Activated CD4-positive, alpha-beta T cell treated with anti-CD3 and anti-CD28 coated beads, Interleukin-2, amount 10 ng/mL, durations not matched to agents 7 days and 5 days (primary cell): ENCODE measurements at regions not wholly inside any gene's neighbourhood (a gene's known extent, or its start where the extent isn't known, plus 50 kb on each side); places are given as distances from the start of the nearest gene placed in this dataset.
A peak's percentile ranks its signal among the peaks of the same experiment; 100 is the strongest.

Source experiments
- CTCF ChIA-PET: fragments of 350-600 bp; sonication (Branson Sonifier 250); formaldehyde crosslinking; loops from one replicate; lab custom pipeline; 2021; ENCODE audit warnings: antibody characterized with exemption; lab: Charles Lee
- POLR2A ChIA-PET: fragments of 350-600 bp; sonication (Branson Sonifier 250); formaldehyde crosslinking; loops from one replicate; lab custom pipeline; 2021; ENCODE audit warnings: antibody characterized with exemption; lab: Charles Lee
- DNase-seq: peaks from one replicate; pipeline ENCODE4 v3.0.0-alpha.2; 2020
- H3K27ac Mint-ChIP-seq: one replicate; pipeline ENCODE4 v1.8.0; 2021; ENCODE audit warnings: mild to moderate bottlenecking, moderate library complexity, mixed read lengths
- H3K27me3 Mint-ChIP-seq: one replicate; pipeline ENCODE4 v1.8.0; 2021; ENCODE audit warnings: mixed read lengths
- H3K36me3 Mint-ChIP-seq: one replicate; pipeline ENCODE4 v1.8.0; 2021; ENCODE audit warnings: low read depth, mixed read lengths
- H3K4me1 Mint-ChIP-seq: one replicate; pipeline ENCODE4 v1.8.0; 2021; ENCODE audit warnings: mixed read lengths
- H3K4me3 Mint-ChIP-seq: one replicate; pipeline ENCODE4 v1.8.0; 2021; ENCODE audit warnings: mild to moderate bottlenecking, moderate library complexity, mixed read lengths
- H3K9me3 Mint-ChIP-seq: one replicate; pipeline ENCODE4 v1.8.0; 2021; ENCODE audit warnings: mixed read lengths

DNA sequence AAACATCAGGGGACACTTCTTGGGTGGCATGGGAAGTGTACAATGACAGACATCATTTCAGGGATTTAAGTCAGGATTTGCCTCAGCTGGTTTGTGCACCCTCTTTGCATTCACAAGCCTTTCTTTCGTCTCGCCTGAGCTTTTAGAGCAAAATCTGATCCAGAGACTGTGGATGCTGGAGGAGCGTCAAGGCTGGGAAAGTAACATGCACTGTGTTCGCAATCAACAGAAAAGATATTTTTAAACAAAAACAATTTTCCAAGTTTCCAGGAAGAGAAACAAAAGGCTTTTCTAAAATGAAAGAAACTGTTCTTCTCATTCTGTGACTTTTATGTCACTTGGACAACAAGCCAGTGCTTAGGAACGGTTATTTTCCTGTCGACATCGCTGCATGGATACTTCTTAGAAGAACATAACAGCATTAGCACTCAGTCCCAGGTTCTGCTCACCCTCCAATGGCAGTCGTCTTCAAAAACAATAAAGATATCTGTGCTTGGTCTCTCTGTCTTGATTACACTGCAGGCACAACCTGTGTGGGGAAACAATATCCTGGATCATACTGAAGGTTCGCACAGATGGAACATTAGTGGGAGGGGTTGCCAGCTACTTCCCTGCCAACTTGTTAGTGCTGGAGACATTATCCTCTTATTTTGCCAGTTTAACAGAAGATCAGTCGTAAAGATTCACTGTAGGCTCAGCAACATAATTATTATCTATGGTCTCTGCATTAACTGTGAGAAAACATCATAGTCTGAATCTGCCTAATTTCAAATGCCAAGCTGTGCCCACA lies 403.3 kb upstream of the ATP2B1 start:
- no peaks in the 10 kb centered on the region for H3K36me3 Mint-ChIP-seq
- POLR2A ChIA-PET: no interaction called here
- H3K4me1 Mint-ChIP-seq: no peaks in the 10 kb centered on the region
- H3K27ac Mint-ChIP-seq: no peak overlapping the region
- DNase-seq: no peak
- peaks cover 2% of the 10 kb centered on the region for H3K9me3 Mint-ChIP-seq
- H3K27me3 Mint-ChIP-seq: no peaks in the 10 kb centered on the region
- CTCF ChIA-PET: interaction anchor here (1.0 kb wide), 1 partner anchor 17 kb away, joined by 3 read pairs; no protein-coding TSS in a partner anchor
- no peak overlapping the region for H3K4me3 Mint-ChIP-seq

DNA sequence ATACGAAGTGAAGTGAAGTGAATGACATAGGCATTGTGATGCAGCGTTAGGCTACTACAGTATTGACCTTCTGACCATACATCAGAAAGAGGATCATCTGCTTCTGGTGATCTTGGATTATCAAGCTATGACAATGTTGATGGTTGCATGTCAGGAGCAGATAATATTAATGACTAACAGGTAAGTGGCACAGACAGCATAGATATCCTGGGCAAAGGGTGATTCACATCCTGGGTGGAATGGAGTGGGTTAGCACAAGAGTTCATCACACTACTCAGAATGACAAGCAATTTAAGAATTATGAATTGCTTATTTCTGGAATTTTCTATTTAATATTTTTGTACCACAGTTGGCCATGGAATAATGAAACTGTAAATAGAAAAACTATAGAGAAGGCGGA lies 397.9 kb upstream of the ATP2B1 start:
- peaks cover 4% of the 10 kb centered on the region for H3K27me3 Mint-ChIP-seq
- CTCF ChIA-PET: no interaction called here

DNA sequence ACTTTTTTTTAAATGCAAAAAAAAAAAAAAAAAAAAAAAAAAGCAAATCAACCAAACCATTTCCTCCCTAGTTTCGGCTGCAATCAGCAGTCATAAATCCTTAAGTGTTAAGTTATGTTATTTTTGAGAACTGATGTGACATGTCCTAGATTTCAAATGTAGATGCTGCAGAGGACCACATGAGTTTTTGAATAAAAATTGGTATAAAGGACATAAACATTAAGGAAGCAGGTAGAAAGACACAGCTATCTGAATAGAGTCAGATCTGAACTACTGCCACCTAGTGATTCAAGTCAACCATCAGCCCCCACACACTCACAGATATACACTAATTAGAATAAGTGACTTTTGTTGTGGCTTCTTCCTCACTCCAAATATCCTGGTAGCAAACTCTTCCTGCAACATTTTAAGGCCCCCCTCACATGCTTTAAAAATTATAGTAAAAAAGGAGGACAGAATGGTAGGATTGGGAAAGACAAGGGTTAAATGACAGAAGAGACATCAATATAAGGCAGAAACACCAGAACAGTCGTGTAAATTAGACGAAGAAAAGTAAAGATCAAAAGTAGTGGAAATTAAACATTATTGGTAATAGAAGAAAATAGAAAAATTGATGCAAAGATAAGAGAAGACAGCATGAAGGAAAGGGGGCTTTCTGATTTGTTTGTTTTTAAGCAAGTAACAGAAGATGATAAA lies 394.5 kb upstream of the ATP2B1 start:
- H3K4me3 Mint-ChIP-seq: peak overlapping the region; percentile 19
- H3K36me3 Mint-ChIP-seq: no peaks in the 10 kb centered on the region
- CTCF ChIA-PET: interaction anchor here (1.3 to 1.9 kb wide), 3 partner anchors 12 to 560 kb away, joined by 3 to 8 read pairs (median 5); no protein-coding TSS in a partner anchor
- POLR2A ChIA-PET: no interaction called here
- H3K4me1 Mint-ChIP-seq: peaks cover 7% of the 10 kb centered on the region
- peaks cover 4% of the 10 kb centered on the region for H3K27me3 Mint-ChIP-seq
- no peak overlapping the region for H3K27ac Mint-ChIP-seq
- H3K9me3 Mint-ChIP-seq: no peaks in the 10 kb centered on the region
- no peak for DNase-seq

More for the DNA sequence above, 397.9 kb upstream of the ATP2B1 start:
- DNase-seq: no peak
- no peak overlapping the region for H3K27ac Mint-ChIP-seq
- H3K4me3 Mint-ChIP-seq: no peak overlapping the region
- peaks cover 6% of the 10 kb centered on the region for H3K4me1 Mint-ChIP-seq
- no peaks in the 10 kb centered on the region for H3K36me3 Mint-ChIP-seq
- no peaks in the 10 kb centered on the region for H3K9me3 Mint-ChIP-seq
- POLR2A ChIA-PET: no interaction called here

DNA sequence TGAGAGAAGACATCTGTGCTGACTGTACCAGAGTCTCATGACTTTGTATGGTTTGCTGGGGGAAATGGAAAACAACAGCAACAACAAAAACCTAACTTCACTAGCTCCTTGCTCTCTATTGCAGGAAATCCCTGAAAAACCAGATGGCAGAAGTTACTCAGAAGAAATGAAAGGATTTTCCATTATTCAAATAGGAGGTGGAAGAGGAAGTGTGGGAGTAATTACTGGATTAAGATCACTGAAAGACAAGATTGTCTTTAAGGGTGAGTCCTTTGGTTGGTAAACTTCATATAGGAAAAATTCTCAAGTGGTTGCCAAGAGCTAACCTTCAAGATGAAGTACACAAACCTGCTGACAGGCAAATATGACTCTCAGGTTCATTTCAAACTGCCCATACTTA lies 391.9 kb upstream of the ATP2B1 start:
- Mint-ChIP-seq H3K4me1 (peaks cover 10% of the 10 kb centered on the region), H3K9me3 (no peaks in the 10 kb centered on the region), H3K4me3 (no peak overlapping the region), H3K36me3 (no peaks in the 10 kb centered on the region), H3K27me3 (peaks cover 4% of the 10 kb centered on the region), H3K27ac (no peak overlapping the region)
- no peak for DNase-seq
- CTCF ChIA-PET: interaction anchor here (0.7 to 1.1 kb wide), 3 partner anchors 14 to 557 kb away, joined by 3 to 5 read pairs (median 3); partner anchors contain the start of gene ATP2B1
- POLR2A ChIA-PET: no interaction called here

DNA sequence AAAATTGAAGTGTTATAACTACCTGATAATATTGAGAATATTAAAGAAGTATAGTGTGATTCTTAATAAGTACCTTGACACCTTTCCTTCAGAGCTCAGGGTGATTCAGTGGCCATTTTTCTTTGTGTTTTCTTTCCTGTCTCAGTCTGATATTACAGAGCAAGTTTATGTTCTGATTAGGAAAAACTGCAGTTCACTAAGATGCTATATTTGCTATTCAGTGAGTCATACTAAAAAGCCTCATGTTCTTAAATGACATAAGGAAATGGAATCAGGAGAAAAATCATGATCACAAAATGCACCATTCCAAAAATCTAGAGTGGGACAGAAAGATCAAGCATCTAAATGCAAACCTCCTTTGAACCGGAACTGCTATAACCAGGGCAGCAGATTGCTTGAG lies 390.6 kb upstream of the ATP2B1 start:
- POLR2A ChIA-PET: no interaction called here
- CTCF ChIA-PET: interaction anchor here (1.3 kb wide), 1 partner anchor 21 kb away, joined by 3 read pairs; no protein-coding TSS in a partner anchor

DNA sequence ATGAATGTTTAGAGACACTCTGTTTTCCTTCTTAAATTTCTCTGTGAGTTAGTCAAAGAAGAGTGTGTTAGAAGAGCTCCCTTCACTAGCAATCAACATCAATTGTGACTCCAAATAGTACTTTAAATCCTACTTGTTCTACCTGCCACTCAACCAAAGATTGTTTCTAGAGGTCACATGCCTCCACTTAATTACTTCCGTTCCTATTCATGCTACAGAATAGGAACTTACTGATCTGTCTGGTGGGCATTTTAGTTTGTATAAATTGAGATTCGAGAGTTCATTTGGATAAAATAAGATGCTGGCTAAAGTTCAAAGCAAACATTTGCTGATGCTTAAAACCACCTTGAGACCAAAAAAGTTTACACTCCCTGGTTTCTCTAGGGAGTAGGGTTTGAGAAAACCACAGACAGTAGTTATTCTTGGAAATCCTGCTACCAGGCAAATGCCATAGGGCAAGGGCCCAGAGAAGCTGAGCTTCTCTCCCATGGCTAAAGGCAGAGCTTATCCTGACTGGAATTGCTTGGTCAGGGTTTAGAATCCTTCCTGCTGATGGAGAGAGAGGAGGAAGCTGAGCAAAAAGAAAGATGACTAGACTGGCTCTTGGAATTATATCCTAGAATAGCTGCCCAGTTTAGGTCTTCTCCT lies 389.6 kb upstream of the ATP2B1 start:
- Mint-ChIP-seq H3K4me1 (peaks cover 9% of the 10 kb centered on the region), H3K36me3 (no peaks in the 10 kb centered on the region)
- CTCF ChIA-PET: interaction anchor here (0.7 to 1.3 kb wide), 2 partner anchors 20 to 658 kb away, joined by 3 read pairs; no protein-coding TSS in a partner anchor

More for the DNA sequence above, 390.6 kb upstream of the ATP2B1 start:
- Mint-ChIP-seq H3K4me3 (no peak overlapping the region), H3K27me3 (peaks cover 4% of the 10 kb centered on the region), H3K36me3 (no peaks in the 10 kb centered on the region), H3K27ac (no peak overlapping the region), H3K9me3 (no peaks in the 10 kb centered on the region), H3K4me1 (peaks cover 10% of the 10 kb centered on the region)
- DNase-seq: no peak

DNA sequence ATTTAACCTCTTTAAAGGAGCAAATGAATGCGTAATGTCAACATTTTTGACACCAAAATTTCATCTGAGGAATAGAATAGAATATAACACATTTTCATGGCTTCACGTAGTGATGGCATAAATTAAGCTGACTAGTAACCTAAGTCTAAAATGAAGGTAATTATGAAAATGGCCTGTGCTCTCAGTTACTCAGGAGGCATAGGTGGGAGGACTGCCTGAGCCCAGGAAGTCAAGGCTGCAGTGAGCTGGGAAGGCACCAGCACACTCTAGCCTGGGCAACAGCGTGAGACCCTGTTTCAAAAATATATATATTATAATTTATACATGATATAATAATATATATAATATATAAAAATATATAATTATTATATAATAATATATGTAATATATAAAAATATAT lies 383.2 kb upstream of the ATP2B1 start:
- no peaks in the 10 kb centered on the region for H3K36me3 Mint-ChIP-seq
- POLR2A ChIA-PET: no interaction called here
- CTCF ChIA-PET: interaction anchor here (0.9 to 1.9 kb wide), 2 partner anchors 11 to 15 kb away, joined by 3 to 5 read pairs; no protein-coding TSS in a partner anchor
- no peaks in the 10 kb centered on the region for H3K9me3 Mint-ChIP-seq
- no peaks in the 10 kb centered on the region for H3K27me3 Mint-ChIP-seq
- no peak overlapping the region for H3K27ac Mint-ChIP-seq
- peaks cover 15% of the 10 kb centered on the region for H3K4me1 Mint-ChIP-seq
- no peak for DNase-seq
- H3K4me3 Mint-ChIP-seq: no peak overlapping the region

More for the DNA sequence above, 389.6 kb upstream of the ATP2B1 start:
- Mint-ChIP-seq H3K4me3 (no peak overlapping the region), H3K27me3 (peaks cover under 1% of the 10 kb centered on the region), H3K27ac (no peak overlapping the region), H3K9me3 (no peaks in the 10 kb centered on the region)
- POLR2A ChIA-PET: no interaction called here
- no peak for DNase-seq

DNA sequence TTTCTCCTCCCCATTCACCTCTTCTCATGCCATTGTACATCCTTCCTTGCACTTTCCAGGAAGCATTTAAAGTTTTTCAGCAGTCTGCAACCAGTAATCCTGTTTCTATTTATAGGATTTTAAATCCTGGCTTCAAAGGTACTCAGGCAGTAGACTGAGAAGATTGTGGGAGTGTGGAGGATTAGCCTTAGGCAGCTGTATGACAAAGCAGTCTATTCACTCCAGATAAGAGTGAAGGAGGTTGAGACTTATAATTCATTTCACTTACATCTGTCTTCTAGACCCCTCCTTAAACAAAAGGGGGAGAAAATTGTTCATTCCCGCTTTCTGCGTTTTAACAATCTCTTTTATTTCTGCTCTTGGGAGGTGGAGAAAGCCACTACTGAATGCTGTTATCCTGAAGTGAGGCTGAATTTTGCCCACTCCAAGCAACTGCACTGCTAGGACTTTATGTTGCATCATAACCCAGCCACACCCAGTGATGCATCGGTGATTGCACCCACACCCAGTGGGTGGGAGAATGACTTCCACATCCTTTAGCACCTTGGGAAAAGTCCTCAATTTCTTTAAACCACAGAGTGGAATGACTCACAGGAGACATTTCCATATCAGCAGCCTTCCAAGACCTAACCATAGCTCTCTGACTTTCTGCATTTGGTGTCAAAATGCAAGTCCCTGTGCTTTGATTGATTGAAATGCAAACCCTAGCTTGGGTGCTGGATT lies 382.5 kb upstream of the ATP2B1 start:
- H3K9me3 Mint-ChIP-seq: no peaks in the 10 kb centered on the region
- DNase-seq: peak; percentile 26
- H3K4me1 Mint-ChIP-seq: peaks cover 15% of the 10 kb centered on the region
- H3K36me3 Mint-ChIP-seq: no peaks in the 10 kb centered on the region
- no peak overlapping the region for H3K27ac Mint-ChIP-seq
- no peaks in the 10 kb centered on the region for H3K27me3 Mint-ChIP-seq
- H3K4me3 Mint-ChIP-seq: no peak overlapping the region
- ChIA-PET CTCF (interaction anchor here (0.9 to 1.9 kb wide), 2 partner anchors 12 to 15 kb away, joined by 3 to 5 read pairs; no protein-coding TSS in a partner anchor), POLR2A (no interaction called here)

DNA sequence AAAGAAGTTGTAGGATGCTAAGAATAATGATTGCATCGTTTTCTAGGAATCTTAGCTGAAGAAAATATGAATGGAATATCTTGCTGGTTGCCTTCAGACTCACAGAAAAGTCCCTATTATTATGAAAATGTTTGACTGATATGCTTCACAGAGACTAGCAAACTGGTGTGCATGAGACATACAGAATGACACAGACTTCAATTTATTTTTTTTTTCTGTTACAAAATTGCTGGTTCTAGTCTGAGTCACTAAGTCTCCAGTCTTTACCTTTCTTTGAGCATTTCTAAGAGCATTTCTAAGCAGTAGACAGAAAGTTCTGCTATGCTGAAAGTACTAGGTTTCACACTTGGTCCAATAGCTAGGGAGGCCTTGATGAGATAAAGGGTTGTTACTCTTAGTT lies 377.6 kb upstream of the ATP2B1 start:
- ChIA-PET CTCF (interaction anchor here (0.7 to 1.0 kb wide), 2 partner anchors 15 to 202 kb away, joined by 3 read pairs; no protein-coding TSS in a partner anchor), POLR2A (interaction anchor here (0.6 kb wide), 1 partner anchor 305 kb away, joined by 7 read pairs; no protein-coding TSS in a partner anchor)
- Mint-ChIP-seq H3K4me1 (peaks cover 10% of the 10 kb centered on the region), H3K27me3 (no peaks in the 10 kb centered on the region), H3K27ac (no peak overlapping the region), H3K36me3 (no peaks in the 10 kb centered on the region), H3K4me3 (no peak overlapping the region), H3K9me3 (no peaks in the 10 kb centered on the region)
- no peak for DNase-seq

DNA sequence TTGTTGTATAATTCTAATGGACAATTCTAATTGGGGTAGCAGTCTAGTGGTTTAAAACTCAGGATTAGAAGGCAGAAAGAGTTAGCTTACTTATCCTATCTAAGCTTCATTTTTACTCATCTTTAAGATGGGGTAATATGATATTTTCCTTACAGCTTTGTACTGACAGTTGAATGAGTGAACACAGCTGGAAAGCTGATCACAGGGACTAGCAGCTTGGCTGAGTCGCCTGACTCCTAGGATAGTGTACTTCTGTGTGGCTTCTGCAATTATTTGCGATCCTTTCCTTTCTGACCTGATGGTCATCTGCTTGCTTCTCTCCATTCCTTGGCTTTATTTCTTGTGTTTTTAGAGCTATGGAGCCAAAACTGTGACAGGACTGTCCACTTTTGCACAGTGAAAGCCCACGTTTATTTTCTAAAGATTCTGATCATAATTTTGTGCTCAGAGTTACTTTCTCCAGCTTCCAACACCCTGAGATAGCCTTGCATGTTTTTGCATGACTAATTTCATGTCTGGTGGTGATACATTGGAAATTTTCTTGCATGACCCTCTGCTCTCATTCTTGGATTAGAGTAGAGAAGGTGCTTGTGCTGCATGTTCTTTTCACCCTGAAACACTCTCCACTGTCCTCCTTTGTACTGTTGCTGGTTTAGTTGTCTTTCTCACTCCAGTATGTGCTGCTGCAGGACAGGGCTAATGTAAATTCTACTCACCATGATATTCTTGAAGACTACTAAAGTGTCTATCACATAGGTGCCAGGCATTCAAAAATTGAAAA lies 377.0 kb upstream of the ATP2B1 start:
- Mint-ChIP-seq H3K4me1 (peaks cover 4% of the 10 kb centered on the region), H3K27ac (no peak overlapping the region), H3K4me3 (no peak overlapping the region), H3K9me3 (no peaks in the 10 kb centered on the region), H3K27me3 (no peaks in the 10 kb centered on the region), H3K36me3 (no peaks in the 10 kb centered on the region)
- POLR2A ChIA-PET: interaction anchor here (0.6 kb wide), 1 partner anchor 305 kb away, joined by 7 read pairs; no protein-coding TSS in a partner anchor
- DNase-seq: no peak
- CTCF ChIA-PET: interaction anchor here (0.7 to 1.4 kb wide), 3 partner anchors 9 to 202 kb away, joined by 3 to 4 read pairs (median 3); no protein-coding TSS in a partner anchor

DNA sequence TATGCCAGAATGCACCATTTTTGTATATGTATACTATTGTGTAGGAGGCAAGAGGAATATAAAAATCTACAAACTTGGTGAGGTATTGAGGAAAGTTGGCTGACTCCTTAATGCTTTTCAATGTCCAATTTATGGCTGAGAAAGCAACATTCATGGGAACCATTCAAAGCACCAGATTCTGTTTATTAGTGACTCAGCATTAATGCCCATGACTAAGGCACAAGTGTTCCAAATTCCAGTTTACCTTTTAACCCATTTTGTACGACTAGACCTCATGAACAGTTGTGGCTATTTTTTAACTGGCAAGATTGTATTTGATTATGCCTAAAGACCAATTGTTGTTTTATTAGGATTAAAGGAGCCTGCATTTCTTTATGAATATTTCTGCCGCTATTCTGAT lies 375.4 kb upstream of the ATP2B1 start:
- no peaks in the 10 kb centered on the region for H3K27me3 Mint-ChIP-seq
- no peak for DNase-seq
- no peaks in the 10 kb centered on the region for H3K9me3 Mint-ChIP-seq
- H3K27ac Mint-ChIP-seq: no peak overlapping the region
- ChIA-PET CTCF (no interaction called here), POLR2A (no interaction called here)
- no peaks in the 10 kb centered on the region for H3K4me1 Mint-ChIP-seq
- no peak overlapping the region for H3K4me3 Mint-ChIP-seq
- H3K36me3 Mint-ChIP-seq: no peaks in the 10 kb centered on the region
